Activated naive CD4-positive, alpha-beta T cell treated with anti-CD3 and anti-CD28 coated beads, Interleukin-2, amount 50 U/mL, for 24 hours (primary cell): ENCODE measurements at regions not wholly inside any gene's neighbourhood (a gene's known extent, or its start where the extent isn't known, plus 50 kb on each side); places are given as distances from the start of the nearest gene placed in this dataset.
"Not testable (repeated sequence)": the region's sequence is repeated elsewhere in the genome, so short reads cannot be mapped to it uniquely, and the experiment has no call there.

Experiments used
- H3K27ac Mint-ChIP-seq: one replicate; pipeline ENCODE4 v1.8.0; 2021; ENCODE audit warnings: mild to moderate bottlenecking, mixed read lengths
- H3K27me3 Mint-ChIP-seq: one replicate; pipeline ENCODE4 v1.8.0; 2021; ENCODE audit warnings: mixed read lengths
- H3K36me3 Mint-ChIP-seq: one replicate; pipeline ENCODE4 v1.8.0; 2021; ENCODE audit warnings: mixed read lengths
- H3K4me1 Mint-ChIP-seq: one replicate; pipeline ENCODE4 v1.8.0; 2021; ENCODE audit warnings: mixed read lengths
- H3K4me3 Mint-ChIP-seq: one replicate; pipeline ENCODE4 v1.8.0; 2021; ENCODE audit warnings: mild to moderate bottlenecking, mixed read lengths
- H3K9me3 Mint-ChIP-seq: one replicate; pipeline ENCODE4 v1.8.0; 2021; ENCODE audit warnings: mixed read lengths

DNA sequence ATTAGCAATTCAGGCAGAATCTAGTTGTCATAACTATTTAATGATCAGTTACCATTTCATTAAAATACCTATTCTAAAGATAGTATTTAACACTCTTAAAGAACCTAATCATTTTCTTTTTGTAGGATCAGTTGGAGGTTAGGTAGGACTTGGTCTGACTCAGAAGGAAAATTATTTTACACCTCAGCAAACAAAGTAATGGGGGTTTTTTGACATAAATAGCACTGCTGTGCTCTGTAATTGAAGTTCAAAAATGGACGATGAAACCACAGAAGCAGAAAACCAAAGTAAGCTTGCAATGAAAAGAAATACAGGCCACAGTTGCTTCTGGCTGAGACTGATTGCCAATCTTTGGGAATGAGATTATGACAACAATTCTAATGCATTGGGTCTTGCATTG lies 187.0 kb upstream of the TRPM3 start:
- H3K9me3 Mint-ChIP-seq: no peaks in the 10 kb centered on the region
- H3K36me3 Mint-ChIP-seq: no peaks in the 10 kb centered on the region
- H3K4me1 Mint-ChIP-seq: no peaks in the 10 kb centered on the region
- H3K27me3 Mint-ChIP-seq: peaks cover 10% of the 10 kb centered on the region
- no peak overlapping the region for H3K27ac Mint-ChIP-seq
- no peak overlapping the region for H3K4me3 Mint-ChIP-seq

DNA sequence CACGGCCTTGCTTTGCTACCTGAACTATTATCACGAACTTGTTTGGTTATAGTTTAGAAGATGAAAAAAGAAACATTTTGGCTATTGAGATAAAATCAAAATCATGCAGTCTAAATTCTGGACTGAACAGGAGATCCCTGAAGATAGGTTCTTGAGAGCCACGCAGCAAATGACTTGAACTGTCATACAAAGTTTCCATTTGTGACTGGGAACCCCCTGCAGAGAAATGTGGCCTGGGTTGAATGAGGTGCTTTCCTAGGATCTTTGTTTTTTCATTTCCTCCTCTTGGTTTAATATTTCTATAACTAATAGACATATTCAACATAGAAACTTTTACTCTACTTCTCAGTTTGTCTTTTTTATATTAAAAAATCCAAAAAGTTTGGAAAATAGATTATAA lies 184.7 kb upstream of the TRPM3 start:
- Mint-ChIP-seq H3K27ac (no peak overlapping the region), H3K9me3 (no peaks in the 10 kb centered on the region), H3K36me3 (no peaks in the 10 kb centered on the region), H3K4me1 (no peaks in the 10 kb centered on the region), H3K27me3 (peaks cover 14% of the 10 kb centered on the region), H3K4me3 (no peak overlapping the region)

DNA sequence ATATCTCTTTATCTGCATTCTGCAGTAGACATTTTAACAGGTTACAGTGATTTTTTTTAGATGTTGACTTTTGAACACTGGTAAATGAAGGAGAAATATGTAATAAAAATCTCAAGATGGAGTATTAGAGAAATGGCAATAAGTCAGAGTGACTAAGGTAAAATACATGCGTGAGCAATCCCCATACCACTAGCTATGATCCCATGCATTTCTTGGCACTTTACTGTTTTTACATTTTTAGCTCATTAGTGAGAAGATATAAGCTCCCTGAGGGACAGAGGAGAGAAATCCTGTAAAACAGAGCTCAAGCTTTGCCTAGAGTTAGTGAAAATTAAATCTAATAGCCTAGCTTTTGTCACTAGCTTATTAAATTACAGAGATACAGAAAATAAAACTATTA lies 181.9 kb upstream of the TRPM3 start:
- Mint-ChIP-seq H3K27ac (no peak overlapping the region), H3K4me1 (no peaks in the 10 kb centered on the region), H3K4me3 (no peak overlapping the region), H3K27me3 (peaks cover 12% of the 10 kb centered on the region), H3K9me3 (no peaks in the 10 kb centered on the region), H3K36me3 (no peaks in the 10 kb centered on the region)

DNA sequence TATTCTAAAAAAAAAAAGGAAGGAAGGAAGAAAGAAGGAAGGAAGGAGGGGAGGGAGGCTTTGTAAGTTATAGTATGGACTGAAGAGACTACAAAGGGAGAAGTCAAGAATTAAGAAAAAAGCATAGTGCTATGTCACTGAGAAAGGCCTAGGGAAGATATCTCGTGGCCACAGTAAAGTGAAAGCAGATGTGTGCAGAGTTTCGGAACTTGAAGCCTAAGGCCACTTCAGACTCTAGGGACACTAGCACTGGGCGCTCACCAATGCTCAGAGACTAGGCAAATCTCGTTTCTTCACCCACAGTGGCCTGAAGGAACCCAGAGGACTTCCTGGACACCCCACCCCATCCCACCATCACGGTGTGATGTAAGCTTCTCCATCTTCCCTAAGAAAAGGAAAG lies 181.4 kb upstream of the TRPM3 start:
- no peaks in the 10 kb centered on the region for H3K36me3 Mint-ChIP-seq
- H3K4me3 Mint-ChIP-seq: no peak overlapping the region
- no peak overlapping the region for H3K27ac Mint-ChIP-seq
- H3K27me3 Mint-ChIP-seq: peaks cover 17% of the 10 kb centered on the region
- H3K9me3 Mint-ChIP-seq: no peaks in the 10 kb centered on the region
- no peaks in the 10 kb centered on the region for H3K4me1 Mint-ChIP-seq

DNA sequence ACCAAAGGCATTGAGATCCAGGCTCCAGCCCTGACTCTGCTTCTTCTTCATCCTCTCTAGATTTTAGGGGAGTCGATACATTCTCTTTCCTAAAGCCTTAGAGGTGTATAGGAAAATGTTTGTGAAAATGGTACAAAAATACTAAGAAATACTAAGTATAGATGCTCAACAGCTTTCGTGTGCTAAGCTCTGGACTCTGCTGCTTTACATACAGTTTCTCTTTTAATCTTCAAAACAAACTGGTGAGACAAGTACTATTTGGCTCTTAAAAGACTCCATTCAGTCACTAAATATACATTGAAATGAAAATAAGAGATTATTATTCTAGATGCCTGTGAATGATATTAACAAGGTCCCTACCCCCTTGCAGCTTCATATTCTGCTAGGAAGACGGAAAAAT lies 174.5 kb upstream of the TRPM3 start:
- H3K36me3 Mint-ChIP-seq: no peaks in the 10 kb centered on the region
- no peaks in the 10 kb centered on the region for H3K4me1 Mint-ChIP-seq
- H3K27me3 Mint-ChIP-seq: peaks cover 11% of the 10 kb centered on the region
- no peak overlapping the region for H3K4me3 Mint-ChIP-seq
- no peak overlapping the region for H3K27ac Mint-ChIP-seq
- H3K9me3 Mint-ChIP-seq: peaks cover 3% of the 10 kb centered on the region

DNA sequence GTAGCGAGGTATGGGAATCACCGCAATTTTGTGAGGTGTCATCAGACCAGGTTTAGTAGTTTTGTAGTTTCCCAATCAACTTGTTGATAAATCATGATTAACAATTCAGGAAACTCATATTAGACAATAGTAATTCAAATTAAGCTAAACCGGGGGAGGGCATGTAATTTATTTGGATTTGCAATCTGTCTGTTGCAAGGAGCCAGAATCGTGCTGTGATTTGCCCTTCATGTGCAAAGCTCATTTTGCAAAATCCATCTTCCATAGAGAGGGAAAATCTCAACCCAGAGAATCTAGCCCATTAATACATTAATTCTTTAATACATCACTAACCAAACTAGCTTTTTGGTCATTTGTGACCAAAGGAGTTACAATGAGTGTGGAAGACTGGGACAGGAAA lies 164.7 kb upstream of the TRPM3 start:
- Mint-ChIP-seq H3K27ac (no peak overlapping the region), H3K9me3 (no peaks in the 10 kb centered on the region), H3K4me3 (no peak overlapping the region), H3K36me3 (no peaks in the 10 kb centered on the region), H3K27me3 (peaks cover 7% of the 10 kb centered on the region), H3K4me1 (no peaks in the 10 kb centered on the region)

DNA sequence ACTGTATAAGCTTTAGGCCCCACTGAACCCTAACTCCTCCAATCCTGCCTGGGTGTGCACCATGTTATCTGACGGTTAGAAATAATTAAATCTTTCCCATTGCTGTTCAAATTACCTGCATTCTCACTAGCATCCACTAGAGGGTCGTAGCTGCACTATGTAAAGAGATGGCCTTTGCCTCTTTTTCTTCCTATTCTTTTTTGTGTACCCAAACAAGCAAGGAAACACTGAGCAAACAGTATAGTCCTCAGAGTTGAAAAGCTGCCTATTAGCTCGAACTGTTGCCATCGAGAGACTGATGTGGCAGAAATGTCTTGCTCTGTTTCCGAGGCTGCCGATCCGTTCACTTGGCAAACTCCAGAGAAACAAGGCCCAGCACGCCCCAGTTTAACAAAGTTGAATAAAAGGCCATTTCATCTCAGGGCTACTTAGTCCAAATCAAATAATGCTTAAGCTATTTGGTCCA lies 163.8 kb upstream of the TRPM3 start:
- Mint-ChIP-seq H3K36me3 (no peaks in the 10 kb centered on the region), H3K27ac (no peak overlapping the region), H3K27me3 (peaks cover 4% of the 10 kb centered on the region), H3K9me3 (no peaks in the 10 kb centered on the region), H3K4me1 (no peaks in the 10 kb centered on the region), H3K4me3 (no peak overlapping the region)

DNA sequence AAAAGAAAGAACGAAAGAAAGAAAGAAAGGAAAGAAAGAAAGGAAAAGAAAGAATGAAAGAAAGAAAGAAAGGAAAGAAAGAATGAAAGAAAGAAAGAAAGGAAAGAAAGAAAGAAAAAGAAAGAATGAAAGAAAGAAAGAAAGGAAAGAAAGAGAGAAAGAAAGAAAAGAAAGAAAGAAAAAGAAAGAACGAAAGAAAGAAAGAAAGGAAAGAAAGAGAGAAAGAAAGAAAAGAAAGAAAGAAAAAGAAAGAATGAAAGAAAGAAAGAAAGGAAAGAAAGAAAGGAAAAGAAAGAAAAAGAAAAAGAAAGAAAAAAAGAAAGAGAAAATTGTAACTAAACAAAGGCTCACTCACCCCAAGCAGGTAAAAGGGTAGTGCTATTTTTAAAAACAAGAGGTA lies 160.7 kb upstream of the TRPM3 start:
- not testable (repeated sequence) for H3K27ac Mint-ChIP-seq, H3K27me3 Mint-ChIP-seq, H3K4me1 Mint-ChIP-seq, H3K9me3 Mint-ChIP-seq, H3K4me3 Mint-ChIP-seq, H3K36me3 Mint-ChIP-seq

DNA sequence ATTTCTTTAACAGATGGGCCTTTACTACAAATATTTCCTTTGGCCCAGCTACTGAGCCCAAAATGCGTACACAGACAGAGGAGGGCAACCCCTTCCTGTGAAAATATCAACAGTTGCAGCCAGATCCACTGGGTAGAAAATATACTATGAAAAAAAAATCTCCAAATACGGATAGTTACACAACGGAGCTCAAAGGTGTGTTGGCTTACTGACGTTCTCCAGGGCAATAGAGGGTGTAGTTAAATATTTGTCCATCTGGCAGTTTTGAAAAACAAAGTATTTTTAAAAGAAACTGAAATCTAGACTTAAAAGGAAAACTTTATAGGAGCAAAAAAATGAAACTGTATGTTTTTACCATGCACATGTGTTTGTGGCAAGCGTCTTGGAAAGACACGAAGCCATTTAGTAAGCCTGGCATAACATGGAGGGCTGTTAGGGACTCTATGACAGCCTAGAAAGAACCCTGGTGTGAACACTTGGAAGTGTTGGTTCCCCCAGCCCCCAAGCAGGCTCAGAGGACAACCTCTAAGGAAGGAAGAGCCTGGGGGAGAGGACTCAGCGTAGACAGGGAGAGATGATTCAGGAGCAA lies 157.8 kb upstream of the TRPM3 start:
- H3K27me3 Mint-ChIP-seq: peaks cover 7% of the 10 kb centered on the region
- H3K4me1 Mint-ChIP-seq: no peaks in the 10 kb centered on the region
- H3K9me3 Mint-ChIP-seq: no peaks in the 10 kb centered on the region
- no peak overlapping the region for H3K27ac Mint-ChIP-seq
- H3K36me3 Mint-ChIP-seq: no peaks in the 10 kb centered on the region
- H3K4me3 Mint-ChIP-seq: no peak overlapping the region

DNA sequence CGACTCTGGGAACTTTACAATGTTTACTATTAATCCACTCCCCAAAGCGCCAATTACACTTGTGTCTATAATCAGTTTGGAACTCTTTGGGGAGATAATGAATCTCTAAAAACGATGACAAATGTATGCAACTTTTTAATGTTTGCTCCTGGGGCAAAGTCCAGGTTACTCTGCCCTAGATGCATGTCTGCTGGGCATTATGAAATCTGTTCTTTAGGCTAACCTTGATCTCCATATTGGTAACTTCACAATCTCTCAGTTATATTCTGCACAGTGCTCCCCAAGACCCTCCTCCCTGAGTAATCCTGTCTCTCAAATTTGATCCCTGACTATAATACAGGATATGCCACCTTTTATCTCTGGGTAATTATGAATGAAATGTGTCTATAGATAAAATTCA lies 152.2 kb upstream of the TRPM3 start:
- Mint-ChIP-seq H3K9me3 (no peaks in the 10 kb centered on the region), H3K4me1 (no peaks in the 10 kb centered on the region), H3K36me3 (no peaks in the 10 kb centered on the region), H3K27ac (no peak overlapping the region), H3K27me3 (peaks cover 12% of the 10 kb centered on the region), H3K4me3 (no peak overlapping the region)

DNA sequence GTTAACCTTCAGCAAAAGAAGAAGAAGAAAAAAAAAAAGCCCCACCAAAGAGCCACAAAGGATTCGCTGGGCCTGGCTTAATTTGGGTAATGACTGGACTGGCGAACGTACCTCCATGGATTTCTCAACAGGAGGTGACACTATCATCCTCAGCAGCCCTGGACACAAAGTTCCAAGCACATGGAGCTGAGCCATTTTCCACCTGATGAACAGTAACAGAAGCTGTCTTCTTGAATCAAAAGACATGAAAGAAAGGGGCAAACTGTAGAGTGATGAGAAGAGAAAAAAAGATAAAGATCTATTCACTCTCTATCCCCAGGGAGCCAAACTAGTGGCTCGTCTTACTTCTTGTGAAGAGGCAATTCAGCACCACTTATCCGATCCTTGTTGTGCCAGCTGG lies 150.2 kb upstream of the TRPM3 start:
- H3K9me3 Mint-ChIP-seq: no peaks in the 10 kb centered on the region
- peaks cover 11% of the 10 kb centered on the region for H3K27me3 Mint-ChIP-seq
- no peaks in the 10 kb centered on the region for H3K36me3 Mint-ChIP-seq
- no peak overlapping the region for H3K4me3 Mint-ChIP-seq
- H3K27ac Mint-ChIP-seq: no peak overlapping the region
- no peaks in the 10 kb centered on the region for H3K4me1 Mint-ChIP-seq

DNA sequence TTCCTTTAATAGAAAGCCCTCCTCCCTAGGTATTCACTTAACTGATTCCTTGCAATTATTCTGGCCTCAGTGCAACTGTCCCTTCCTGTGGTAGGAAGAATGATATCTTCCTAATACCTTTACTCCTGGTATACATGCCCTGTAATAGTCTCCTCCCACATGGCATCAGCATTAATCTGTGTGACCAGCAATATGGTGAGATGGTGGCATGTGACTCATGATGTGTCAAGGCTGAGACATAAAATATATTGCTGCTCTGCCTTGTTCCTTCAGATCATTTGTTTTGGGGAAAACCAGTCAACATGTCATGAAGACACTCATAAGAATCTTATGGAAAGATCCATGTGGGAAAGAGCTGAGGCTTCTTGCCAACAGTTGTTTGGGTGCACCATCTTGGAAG lies 149.1 kb upstream of the TRPM3 start:
- no peak overlapping the region for H3K27ac Mint-ChIP-seq
- no peaks in the 10 kb centered on the region for H3K36me3 Mint-ChIP-seq
- no peaks in the 10 kb centered on the region for H3K9me3 Mint-ChIP-seq
- peaks cover 10% of the 10 kb centered on the region for H3K27me3 Mint-ChIP-seq
- H3K4me3 Mint-ChIP-seq: no peak overlapping the region
- H3K4me1 Mint-ChIP-seq: no peaks in the 10 kb centered on the region

DNA sequence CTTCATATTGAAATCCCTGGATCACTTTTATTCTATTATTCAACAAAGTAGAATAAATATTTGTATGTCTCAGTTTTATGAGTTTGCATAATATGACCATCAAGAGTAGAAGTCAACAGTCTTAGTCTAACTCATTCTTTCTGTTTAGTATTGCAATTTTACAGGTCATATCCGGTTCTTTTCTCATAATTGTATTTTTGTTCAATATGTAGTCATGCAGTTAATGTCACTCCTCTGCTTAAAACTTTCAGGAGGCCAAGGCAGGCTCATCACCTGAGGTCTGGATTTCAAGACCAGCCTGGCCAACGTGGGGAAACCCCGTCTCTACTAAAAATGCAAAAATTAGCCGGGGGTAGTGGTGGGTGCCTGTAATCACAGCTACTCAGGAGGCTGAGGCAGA lies 148.4 kb upstream of the TRPM3 start:
- H3K36me3 Mint-ChIP-seq: no peaks in the 10 kb centered on the region
- H3K4me3 Mint-ChIP-seq: no peak overlapping the region
- no peaks in the 10 kb centered on the region for H3K4me1 Mint-ChIP-seq
- H3K27ac Mint-ChIP-seq: no peak overlapping the region
- no peaks in the 10 kb centered on the region for H3K9me3 Mint-ChIP-seq
- H3K27me3 Mint-ChIP-seq: peaks cover 8% of the 10 kb centered on the region

DNA sequence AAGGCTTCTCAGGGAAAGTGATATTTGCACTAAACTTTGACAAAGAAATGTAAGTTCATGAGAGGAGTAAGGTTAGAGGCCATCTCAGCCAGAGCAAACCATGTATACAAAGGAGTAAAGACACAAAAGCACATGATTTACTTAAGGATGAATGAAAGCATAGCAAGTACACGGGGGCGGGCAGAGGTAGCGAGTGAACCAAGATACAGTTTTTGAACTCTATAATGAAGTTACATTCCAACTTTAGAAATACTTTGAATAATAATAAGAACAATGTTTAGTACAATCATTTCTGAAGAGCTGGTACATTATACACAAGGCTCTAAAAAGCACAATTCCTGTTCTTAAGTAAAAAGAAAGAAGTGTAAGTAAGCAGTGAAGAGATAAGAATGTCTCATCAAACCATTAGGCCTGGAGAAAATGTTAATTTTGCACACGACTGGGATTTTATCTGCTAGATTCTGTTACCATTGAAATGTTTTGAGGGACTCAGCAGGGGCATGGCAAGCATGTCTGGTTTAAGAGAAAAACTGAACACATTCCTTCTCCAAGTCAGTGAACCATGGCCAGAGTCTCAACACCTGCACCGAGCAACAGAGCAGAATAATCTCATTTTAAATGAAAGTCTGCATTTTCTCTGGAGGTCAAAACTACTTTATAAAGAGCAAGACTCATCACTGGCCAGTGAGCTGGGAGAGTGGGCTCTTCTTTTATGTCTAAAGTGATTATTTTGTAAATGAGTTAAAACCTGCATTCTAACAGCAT lies 147.6 kb upstream of the TRPM3 start:
- H3K4me1 Mint-ChIP-seq: no peaks in the 10 kb centered on the region
- no peaks in the 10 kb centered on the region for H3K9me3 Mint-ChIP-seq
- H3K4me3 Mint-ChIP-seq: no peak overlapping the region
- no peaks in the 10 kb centered on the region for H3K36me3 Mint-ChIP-seq
- no peak overlapping the region for H3K27ac Mint-ChIP-seq
- peaks cover 9% of the 10 kb centered on the region for H3K27me3 Mint-ChIP-seq

DNA sequence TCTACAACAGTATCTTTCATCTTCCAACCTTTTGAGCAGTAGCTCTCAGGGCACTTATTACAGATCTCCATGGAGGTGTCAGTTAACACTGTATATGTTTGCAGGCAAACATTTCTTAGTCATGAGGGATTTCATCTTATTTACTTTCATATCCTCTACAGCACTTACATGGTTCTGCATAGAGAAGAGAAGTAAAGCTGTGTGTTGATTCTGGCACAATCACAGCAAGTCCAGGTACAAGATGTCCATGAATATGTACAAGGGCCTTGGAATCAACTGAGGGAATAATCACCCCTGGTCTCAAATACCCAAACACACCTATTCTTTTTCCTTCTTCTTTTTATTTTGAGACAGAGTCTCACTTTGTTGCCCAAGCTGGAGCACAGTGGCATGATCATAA lies 142.0 kb upstream of the TRPM3 start:
- Mint-ChIP-seq H3K4me1 (no peaks in the 10 kb centered on the region), H3K27me3 (peaks cover 7% of the 10 kb centered on the region), H3K36me3 (no peaks in the 10 kb centered on the region), H3K27ac (no peak overlapping the region), H3K4me3 (no peak overlapping the region), H3K9me3 (no peaks in the 10 kb centered on the region)

DNA sequence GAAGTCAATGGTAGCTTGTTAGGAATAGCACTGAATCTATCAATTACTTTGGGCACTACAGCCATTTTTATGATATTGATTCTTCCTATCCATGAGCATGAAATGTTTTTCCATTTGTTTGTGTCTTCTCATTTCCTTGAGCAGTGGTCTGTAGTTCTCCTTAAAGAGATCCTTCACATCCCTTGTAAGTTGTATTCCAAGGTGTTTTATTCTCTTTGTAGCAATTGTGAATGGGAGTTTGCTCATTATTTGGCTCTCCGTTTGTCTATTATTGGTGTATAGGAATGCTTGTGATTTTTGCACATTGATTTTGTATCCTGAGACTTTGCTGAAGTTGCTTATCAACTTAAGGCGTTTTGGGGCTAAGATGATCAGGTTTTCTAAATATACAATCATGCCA lies 139.0 kb upstream of the TRPM3 start:
- not testable (repeated sequence) for H3K4me1 Mint-ChIP-seq, H3K27ac Mint-ChIP-seq, H3K9me3 Mint-ChIP-seq, H3K4me3 Mint-ChIP-seq, H3K36me3 Mint-ChIP-seq, H3K27me3 Mint-ChIP-seq
